ENCODE measurements at regions not wholly inside any gene's neighbourhood (a gene's known extent, or its start where the extent isn't known, plus 50 kb on each side); places are given as distances from the start of the nearest gene placed in this dataset.

GRCh38 chr4:11069083-11069482 lies 359.6 kb downstream of the HS3ST1 start:
- TF ChIP-seq CTCF (IDR thresholded peaks at IDR 0.05; ENCODE audit: low read length): no peak
- TF ChIP-seq EZH2 (IDR thresholded peaks at IDR 0.05; ENCODE audit: borderline replicate concordance, low read length): no peak

Data from OCI-LY1 (cell line).